ENCODE measurements at regions not wholly inside any gene's neighbourhood (a gene's known extent, or its start where the extent isn't known, plus 50 kb on each side); places are given as distances from the start of the nearest gene placed in this dataset.

DNA sequence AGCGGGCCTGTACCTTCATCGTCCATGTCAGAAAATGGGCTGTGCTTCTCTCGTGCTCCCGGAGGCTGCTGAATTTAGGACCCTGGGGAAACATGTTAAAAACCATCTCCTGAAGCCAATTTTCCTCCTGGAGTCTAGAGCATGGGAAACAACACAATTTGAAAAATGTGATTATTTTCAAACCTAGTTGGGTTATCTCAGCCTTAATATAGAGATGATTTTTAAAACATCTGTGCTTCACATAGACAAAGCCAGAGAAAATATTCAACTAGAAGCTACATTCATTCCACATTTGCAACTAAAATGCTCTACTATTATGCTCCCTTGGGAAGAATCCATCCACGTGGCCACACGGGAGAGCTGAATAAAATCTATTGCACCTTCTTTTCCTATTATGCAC, 225.9 kb upstream of the TMEM72 start:
- no peak for TF ChIP-seq IRF2 (CRISPR knock-in tag; IDR thresholded peaks at IDR 0.05; ENCODE audit: borderline replicate concordance, low read depth)
- TF ChIP-seq ZNF317 (CRISPR knock-in tag; IDR thresholded peaks at IDR 0.05; ENCODE audit: borderline replicate concordance, low read depth): peak; percentile 87
- DNase-seq (ENCODE audit: low spot score) (no peak), ATAC-seq (no peak)
- ChIA-PET CTCF (no interaction called here), POLR2A (no interaction called here)
- no peaks in the 10 kb centered on the region for H3K36me3 Mint-ChIP-seq
- peaks cover 15% of the 10 kb centered on the region for H3K4me1 Mint-ChIP-seq
- H3K27me3 Mint-ChIP-seq (ENCODE audit: low read depth): no peaks in the 10 kb centered on the region
- H3K4me3 Mint-ChIP-seq: no peak overlapping the region
- H3K27ac Mint-ChIP-seq: no peak overlapping the region
- no peaks in the 10 kb centered on the region for H3K9me3 Mint-ChIP-seq

- ChIA-PET CTCF (no interaction called here), POLR2A (interaction anchor here (0.6 kb wide), 1 partner anchor 24 kb away, joined by 3 read pairs; no protein-coding TSS in a partner anchor)
- Mint-ChIP-seq H3K9me3 (no peaks in the 10 kb centered on the region), H3K36me3 (no peaks in the 10 kb centered on the region), H3K4me3 (no peak overlapping the region), H3K27ac (no peak overlapping the region), H3K27me3 (ENCODE audit: low read depth) (no peaks in the 10 kb centered on the region), H3K4me1 (peaks cover 15% of the 10 kb centered on the region)
- ATAC-seq: no peak
- TF ChIP-seq RELA (CRISPR knock-in tag; IDR thresholded peaks at IDR 0.05; ENCODE audit: borderline replicate concordance) (no peak), ZNF423 (CRISPR knock-in tag; IDR thresholded peaks at IDR 0.05) (no peak), TEAD4 (CRISPR knock-in tag; IDR thresholded peaks at IDR 0.05) (no peak), TEAD1 (CRISPR knock-in tag; IDR thresholded peaks at IDR 0.05) (no peak), ETV6 (CRISPR knock-in tag; IDR thresholded peaks at IDR 0.05) (no peak), ZNF416 (CRISPR knock-in tag; IDR thresholded peaks at IDR 0.05) (no peak)
- TF ChIP-seq, protein P1, sequence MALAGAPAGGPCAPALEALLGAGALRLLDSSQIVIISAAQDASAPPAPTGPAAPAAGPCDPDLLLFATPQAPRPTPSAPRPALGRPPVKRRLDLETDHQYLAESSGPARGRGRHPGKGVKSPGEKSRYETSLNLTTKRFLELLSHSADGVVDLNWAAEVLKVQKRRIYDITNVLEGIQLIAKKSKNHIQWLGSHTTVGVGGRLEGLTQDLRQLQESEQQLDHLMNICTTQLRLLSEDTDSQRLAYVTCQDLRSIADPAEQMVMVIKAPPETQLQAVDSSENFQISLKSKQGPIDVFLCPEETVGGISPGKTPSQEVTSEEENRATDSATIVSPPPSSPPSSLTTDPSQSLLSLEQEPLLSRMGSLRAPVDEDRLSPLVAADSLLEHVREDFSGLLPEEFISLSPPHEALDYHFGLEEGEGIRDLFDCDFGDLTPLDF (CRISPR knock-in tag; IDR thresholded peaks at IDR 0.05): no peak
- TF ChIP-seq, protein P2, sequence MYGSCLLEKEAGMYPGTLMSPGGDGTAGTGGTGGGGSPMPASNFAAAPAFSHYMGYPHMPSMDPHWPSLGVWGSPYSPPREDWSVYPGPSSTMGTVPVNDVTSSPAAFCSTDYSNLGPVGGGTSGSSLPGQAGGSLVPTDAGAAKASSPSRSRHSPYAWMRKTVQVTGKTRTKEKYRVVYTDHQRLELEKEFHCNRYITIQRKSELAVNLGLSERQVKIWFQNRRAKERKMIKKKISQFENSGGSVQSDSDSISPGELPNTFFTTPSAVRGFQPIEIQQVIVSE (CRISPR knock-in tag; IDR thresholded peaks at IDR 0.05; ENCODE audit: borderline replicate concordance): no peak
- DNase-seq (ENCODE audit: low spot score): no peak
These were observed 225.4 kb upstream of the TMEM72 start for GRCh38 chr10:44685747-44686146.

GRCh38 chr10:44689368-44689767, 221.8 kb upstream of the TMEM72 start:
- no peaks in the 10 kb centered on the region for H3K36me3 Mint-ChIP-seq
- ATAC-seq (peak; percentile 96), DNase-seq (ENCODE audit: low spot score) (peak; percentile 40)
- peaks cover 4% of the 10 kb centered on the region for H3K9me3 Mint-ChIP-seq
- no peak overlapping the region for H3K4me3 Mint-ChIP-seq
- CTCF ChIA-PET: interaction anchor here (1.2 kb wide), 1 partner anchor 183 kb away, joined by 3 read pairs; no protein-coding TSS in a partner anchor
- no peak overlapping the region for H3K27ac Mint-ChIP-seq
- H3K4me1 Mint-ChIP-seq: peaks cover 15% of the 10 kb centered on the region
- TF ChIP-seq SOX15 (CRISPR knock-in tag; IDR thresholded peaks at IDR 0.05) (no peak), ZNF396 (CRISPR knock-in tag; IDR thresholded peaks at IDR 0.05; ENCODE audit: borderline replicate concordance) (no peak), FOXK1 (CRISPR knock-in tag; IDR thresholded peaks at IDR 0.05) (no peak), ZMAT4 (CRISPR knock-in tag; IDR thresholded peaks at IDR 0.05) (no peak), MXD4 (CRISPR knock-in tag; IDR thresholded peaks at IDR 0.05; ENCODE audit: borderline replicate concordance) (no peak), ZNF425 (CRISPR knock-in tag; conservative IDR thresholded peaks at IDR 0.05) (no peak), ZBTB21 (CRISPR knock-in tag; IDR thresholded peaks at IDR 0.05; ENCODE audit: borderline replicate concordance) (no peak), PREB (CRISPR knock-in tag; IDR thresholded peaks at IDR 0.05; ENCODE audit: borderline replicate concordance) (no peak), ZNF416 (CRISPR knock-in tag; IDR thresholded peaks at IDR 0.05) (no peak), EMX1 (CRISPR knock-in tag; IDR thresholded peaks at IDR 0.05) (no peak), NFATC4 (CRISPR knock-in tag; IDR thresholded peaks at IDR 0.05) (no peak), SMAD4 (CRISPR knock-in tag; IDR thresholded peaks at IDR 0.05) (no peak)
- TF ChIP-seq, protein P3, sequence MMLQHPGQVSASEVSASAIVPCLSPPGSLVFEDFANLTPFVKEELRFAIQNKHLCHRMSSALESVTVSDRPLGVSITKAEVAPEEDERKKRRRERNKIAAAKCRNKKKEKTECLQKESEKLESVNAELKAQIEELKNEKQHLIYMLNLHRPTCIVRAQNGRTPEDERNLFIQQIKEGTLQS (CRISPR knock-in tag; conservative IDR thresholded peaks at IDR 0.05): no peak
- H3K27me3 Mint-ChIP-seq (ENCODE audit: low read depth): no peaks in the 10 kb centered on the region
- POLR2A ChIA-PET: no interaction called here
